B cell (primary cell): ENCODE measurements at regions not wholly inside any gene's neighbourhood (a gene's known extent, or its start where the extent isn't known, plus 50 kb on each side); places are given as distances from the start of the nearest gene placed in this dataset.

Source experiments
- ATAC-seq: fragments of 200-7000 bp; cut with Tn5 transposase; one replicate; pipeline ENCODE4 v1.10.0; 2021; ENCODE audit warnings: low read depth, mild to moderate bottlenecking, moderate number of reproducible peaks, moderate library complexity
- CTCF ChIA-PET: fragments of 350-600 bp; sonication (Branson Sonifier 250); formaldehyde crosslinking; loops from one replicate; lab custom pipeline; 2021; ENCODE audit warnings: antibody characterized with exemption, inconsistent platforms; lab: Charles Lee
- POLR2A ChIA-PET: fragments of 350-600 bp; sonication (Branson Sonifier 250); formaldehyde crosslinking; loops from one replicate; lab custom pipeline; 2021; ENCODE audit warnings: antibody characterized with exemption; lab: Charles Lee
- DNase-seq: peaks from one replicate; pipeline ENCODE4 v3.0.0; 2013
- H2AFZ ChIP-seq: 2 replicates; pipeline ENCODE4 v1.6.1; 2012; ENCODE audit warnings: mild to moderate bottlenecking, low read depth, low read length; ENCODE audit not compliant: insufficient read depth, poor library complexity, severe bottlenecking
- H3K27ac ChIP-seq, 2 donors: 1 replicate in 1 of 2; 2 replicates in 1 of 2; pipeline ENCODE4 v1.5.1; 2012 to 2013; ENCODE audit warnings: low read length in 2 of 2, mild to moderate bottlenecking in 2 of 2, moderate library complexity in 1 of 2
- H3K27me3 ChIP-seq, 4 experiments: fragments of 200-600 bp in 1 of 4; sonication (generic) in 1 of 4; replicated peaks in 1 of 4; 1 replicate in 2 of 4; 2 replicates in 2 of 4; pipeline versions ENCODE4 v1.6.1 to v1.7.0; 2013 to 2016; ENCODE audit warnings: low read length in 3 of 4, mild to moderate bottlenecking in 2 of 4, mixed read lengths in 1 of 4, moderate library complexity in 1 of 4; ENCODE audit not compliant: insufficient read depth in 4 of 4, control insufficient read depth in 3 of 4; ENCODE audit errors: control extremely low read depth in 1 of 4
- H3K36me3 ChIP-seq, 2 experiments: replicated peaks in 1 of 2; 1 replicate in 1 of 2; 2 replicates in 1 of 2; pipeline versions ENCODE4 v1.6.1 to v1.7.1; 2013; ENCODE audit warnings: low read length in 1 of 2; ENCODE audit not compliant: insufficient read depth in 2 of 2, control insufficient read depth in 1 of 2; ENCODE audit errors: control extremely low read depth in 1 of 2, extremely low read depth in 1 of 2
- H3K4me1 ChIP-seq, 2 donors: fragments of 200-600 bp in 1 of 2; sonication (generic) in 1 of 2; 1 replicate in 1 of 2; 2 replicates in 1 of 2; pipeline versions ENCODE4 v1.5.1 to v1.6.1; 2013 to 2017; ENCODE audit warnings: low read length in 2 of 2; ENCODE audit not compliant: control insufficient read depth in 2 of 2, insufficient read depth in 2 of 2
- H3K4me2 ChIP-seq: replicated peaks from 2 replicates; pipeline ENCODE3; 2012; ENCODE audit warnings: mild to moderate bottlenecking, low read depth, low read length; ENCODE audit not compliant: poor library complexity, severe bottlenecking
- H3K4me3 ChIP-seq, 5 experiments: fragments of 200-600 bp in 1 of 5; sonication (generic) in 1 of 5; 1 replicate in 3 of 5; 2 replicates in 2 of 5; pipeline versions ENCODE4 v1.5.1 to v1.7.0; 2011 to 2016; ENCODE audit warnings: low read length in 4 of 5, mild to moderate bottlenecking in 4 of 5, low read depth in 2 of 5, control low read depth in 1 of 5, moderate library complexity in 1 of 5; ENCODE audit not compliant: insufficient read depth in 1 of 5; ENCODE audit errors: control extremely low read depth in 1 of 5, extremely low read depth in 1 of 5
- H3K79me2 ChIP-seq: fragments of 200-600 bp; sonication (generic); one replicate; pipeline ENCODE4 v1.6.0; 2016; ENCODE audit warnings: low read length; ENCODE audit not compliant: control insufficient read depth, insufficient read depth
- H3K9ac ChIP-seq: fragments of 200-600 bp; sonication (generic); 2 replicates; pipeline ENCODE4 v1.6.1; 2017; ENCODE audit warnings: mild to moderate bottlenecking, low read length, moderate library complexity
- H3K9me3 ChIP-seq, 3 donors: one replicate each; pipeline versions ENCODE4 v1.6.1 to v1.7.1; 2013; ENCODE audit warnings: low read length in 2 of 3; ENCODE audit not compliant: control insufficient read depth in 2 of 3, insufficient read depth in 1 of 3; ENCODE audit errors: control extremely low read depth in 1 of 3
- H4K20me1 ChIP-seq: 2 replicates; pipeline ENCODE4 v1.6.0; 2012; ENCODE audit warnings: mild to moderate bottlenecking, low read length; ENCODE audit not compliant: insufficient read depth, control insufficient read depth, poor library complexity, severe bottlenecking
- H3K27ac Mint-ChIP-seq: one replicate; pipeline ENCODE4 v1.8.0; 2021; ENCODE audit warnings: mixed read lengths
- H3K27me3 Mint-ChIP-seq: one replicate; pipeline ENCODE4 v1.8.0; 2021; ENCODE audit warnings: mixed read lengths
- H3K4me1 Mint-ChIP-seq: one replicate; pipeline ENCODE4 v1.8.0; 2021; ENCODE audit warnings: mixed read lengths
- H3K4me3 Mint-ChIP-seq: one replicate; pipeline ENCODE4 v1.8.0; 2021; ENCODE audit warnings: mixed read lengths
- H3K9me3 Mint-ChIP-seq: one replicate; pipeline ENCODE4 v1.8.0; 2022; ENCODE audit warnings: mixed read lengths; ENCODE audit not compliant: insufficient read depth
- EZH2 ChIP-seq: IDR thresholded peaks from 2 replicates; pipeline ENCODE4 v1.6.1; 2012; ENCODE audit warnings: borderline replicate concordance, low read depth, mild to moderate bottlenecking, moderate library complexity, low read length; ENCODE audit not compliant: insufficient read depth, poor library complexity, severe bottlenecking
- WGBS: methylation state at CpG from one replicate; pipeline ENCODE4 v1.1.5; 2013; ENCODE audit warnings: missing lambda C conversion rate; ENCODE audit not compliant: insufficient coverage; 5-methylcytosine and 5-hydroxymethylcytosine counted together
- intact Hi-C: fragments of 100-400 bp; cut with micrococcal nuclease; formaldehyde crosslinking; loops from one replicate; pipeline ENCODE4 v1.10.0; 2022
- TF ChIP-seq, protein P1 (sequence below): fragments of 200-600 bp; IDR thresholded peaks from one replicate; pipeline ENCODE4 v1.8.0; 2022; ENCODE audit warnings: antibody characterized with exemption, mild to moderate bottlenecking

DNA sequence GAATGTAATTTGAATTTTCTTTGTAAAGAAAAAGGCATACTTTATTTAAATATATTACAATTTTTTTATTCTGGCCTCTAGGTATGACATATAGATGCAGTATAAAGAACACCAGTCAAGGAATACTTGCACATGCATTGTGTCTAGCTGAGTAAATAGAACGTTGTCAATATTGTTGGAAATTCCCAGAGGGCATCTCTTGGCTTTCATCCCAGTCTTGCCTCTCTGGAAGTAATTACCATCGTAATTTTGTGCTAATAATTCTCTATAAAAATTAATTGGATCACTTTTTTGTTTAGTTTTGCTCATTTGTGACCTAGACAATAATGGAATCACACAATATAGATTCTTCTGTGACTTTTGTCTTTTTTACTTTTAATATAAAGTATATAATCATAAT is 1052.3 kb upstream of the CELF2 start:
- Histone ChIP-seq H3K27ac (no peak overlapping the region), H3K4me1 (no peaks in the 10 kb centered on the region), H3K4me3 (no peak overlapping the region), H3K9ac (no peak overlapping the region), H3K79me2 (no peaks in the 10 kb centered on the region), H2AFZ (no peak overlapping the region), H4K20me1 (no peaks in the 10 kb centered on the region), H3K27me3 (no peaks in the 10 kb centered on the region), H3K36me3 (no peaks in the 10 kb centered on the region), H3K4me2 (no peak overlapping the region), H3K9me3 (no peaks in the 10 kb centered on the region)
- intact Hi-C loops, result no loop called here
- Mint-ChIP-seq H3K27ac (no peak overlapping the region), H3K4me1 (no peaks in the 10 kb centered on the region), H3K27me3 (no peaks in the 10 kb centered on the region), H3K4me3 (no peak overlapping the region), H3K9me3 (no peaks in the 10 kb centered on the region)
- ATAC-seq, result no peak
- CTCF ChIA-PET, result no interaction called here
- TF ChIP-seq EZH2, result no peak
- TF ChIP-seq, protein P1, sequence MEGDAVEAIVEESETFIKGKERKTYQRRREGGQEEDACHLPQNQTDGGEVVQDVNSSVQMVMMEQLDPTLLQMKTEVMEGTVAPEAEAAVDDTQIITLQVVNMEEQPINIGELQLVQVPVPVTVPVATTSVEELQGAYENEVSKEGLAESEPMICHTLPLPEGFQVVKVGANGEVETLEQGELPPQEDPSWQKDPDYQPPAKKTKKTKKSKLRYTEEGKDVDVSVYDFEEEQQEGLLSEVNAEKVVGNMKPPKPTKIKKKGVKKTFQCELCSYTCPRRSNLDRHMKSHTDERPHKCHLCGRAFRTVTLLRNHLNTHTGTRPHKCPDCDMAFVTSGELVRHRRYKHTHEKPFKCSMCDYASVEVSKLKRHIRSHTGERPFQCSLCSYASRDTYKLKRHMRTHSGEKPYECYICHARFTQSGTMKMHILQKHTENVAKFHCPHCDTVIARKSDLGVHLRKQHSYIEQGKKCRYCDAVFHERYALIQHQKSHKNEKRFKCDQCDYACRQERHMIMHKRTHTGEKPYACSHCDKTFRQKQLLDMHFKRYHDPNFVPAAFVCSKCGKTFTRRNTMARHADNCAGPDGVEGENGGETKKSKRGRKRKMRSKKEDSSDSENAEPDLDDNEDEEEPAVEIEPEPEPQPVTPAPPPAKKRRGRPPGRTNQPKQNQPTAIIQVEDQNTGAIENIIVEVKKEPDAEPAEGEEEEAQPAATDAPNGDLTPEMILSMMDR, result no peak
- DNase-seq, result no peak
- POLR2A ChIA-PET, result no interaction called here
- WGBS, result 100% methylated on average over 1 of the region's 2 CpGs

- no peak overlapping the region for H3K27ac ChIP-seq
- H3K4me1 ChIP-seq, result no peaks in the 10 kb centered on the region
- H3K4me3 ChIP-seq, result no peak overlapping the region
- TF ChIP-seq EZH2, result no peak
- no peak overlapping the region for H3K9ac ChIP-seq
- POLR2A ChIA-PET, result interaction anchor here (0.7 kb wide), 1 partner anchor 1845 kb away, joined by 11 read pairs; no protein-coding TSS in a partner anchor
- H3K4me2 ChIP-seq, result no peak overlapping the region
- DNase-seq, result no peak
- no peaks in the 10 kb centered on the region for H3K4me1 Mint-ChIP-seq
- no peaks in the 10 kb centered on the region for H3K36me3 ChIP-seq
- H3K27me3 Mint-ChIP-seq, result no peaks in the 10 kb centered on the region
- WGBS, result 100% methylated on average over 2 of the region's 3 CpGs
- no peaks in the 10 kb centered on the region for H3K79me2 ChIP-seq
- ATAC-seq, result no peak
- peaks cover 0 to 5% (median 0%) of the 10 kb centered on the region in 3 donors for H3K9me3 ChIP-seq
- no peak overlapping the region for H3K4me3 Mint-ChIP-seq
- no peak overlapping the region for H2AFZ ChIP-seq
- CTCF ChIA-PET, result interaction anchor here (0.8 kb wide), 1 partner anchor 13 kb away, joined by 5 read pairs; no protein-coding TSS in a partner anchor
- intact Hi-C loops, result no loop called here
- H3K27me3 ChIP-seq, result no peaks in the 10 kb centered on the region
- H3K27ac Mint-ChIP-seq, result no peak overlapping the region
- no peaks in the 10 kb centered on the region for H4K20me1 ChIP-seq
- H3K9me3 Mint-ChIP-seq, result no peaks in the 10 kb centered on the region
Observed at GRCh38 chr10:9986786-9987185, 1030.9 kb upstream of the CELF2 start.
